Renal cortex interstitium (tissue), 11 donors: ENCODE measurements at regions not wholly inside any gene's neighbourhood (a gene's known extent, or its start where the extent isn't known, plus 50 kb on each side); places are given as distances from the start of the nearest gene placed in this dataset.
A peak's percentile ranks its signal among the peaks of the same experiment; 100 is the strongest.

Source experiments
- DNase-seq, 11 donors: peaks; one replicate each; pipeline ENCODE4 v3.0.0-alpha.2; 2013; ENCODE audit warnings: low read depth in 9 of 11, low spot score in 4 of 11; ENCODE audit errors: extremely low read depth in 1 of 11

GRCh38 chr13:84553227-84553626 lies 671.0 kb upstream of the SLITRK1 start:
- DNase-seq: peak in 4 of 11 donors; percentile 17 to 44 (median 28)

DNA sequence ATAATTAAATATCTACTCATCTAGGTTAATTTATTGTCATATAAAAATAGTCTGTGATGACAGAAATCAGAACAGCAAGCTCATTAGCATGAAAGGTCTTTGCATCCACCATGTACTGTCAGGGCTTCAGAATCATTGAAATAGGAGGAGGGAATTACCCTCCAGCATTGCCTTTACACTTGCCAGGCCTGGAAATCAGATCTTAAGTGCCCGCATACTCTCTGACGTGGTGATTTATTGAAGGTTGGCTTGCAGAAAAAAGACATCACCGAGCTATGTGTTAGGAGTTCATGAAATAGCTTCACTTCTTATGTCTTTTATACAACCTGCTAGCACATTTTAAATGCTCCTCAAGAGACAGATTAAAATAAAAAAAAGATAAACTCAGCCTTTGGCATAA lies 661.7 kb upstream of the SLITRK1 start:
- DNase-seq: peak in 8 of 11 donors; percentile 2 to 45 (median 16)

DNA sequence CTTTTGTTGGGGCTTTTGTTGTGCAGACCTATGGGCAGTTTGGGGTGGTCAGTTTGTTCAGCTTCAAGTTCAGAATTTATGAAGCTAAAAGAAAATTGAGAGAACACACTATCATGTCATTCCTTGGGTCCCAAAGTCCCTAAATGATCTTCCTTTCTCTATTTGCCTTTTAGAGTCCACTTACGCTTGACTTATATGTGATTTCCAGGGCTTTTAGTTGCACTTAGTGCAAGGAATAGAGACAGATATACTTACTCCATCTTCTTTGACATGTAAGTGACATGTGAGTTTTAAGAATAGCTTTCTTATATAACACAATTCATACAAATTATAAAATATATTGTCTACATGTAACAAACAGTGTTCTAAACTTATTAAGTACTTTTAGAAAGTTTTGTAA lies 660.1 kb upstream of the SLITRK1 start:
- no peak for DNase-seq

DNA sequence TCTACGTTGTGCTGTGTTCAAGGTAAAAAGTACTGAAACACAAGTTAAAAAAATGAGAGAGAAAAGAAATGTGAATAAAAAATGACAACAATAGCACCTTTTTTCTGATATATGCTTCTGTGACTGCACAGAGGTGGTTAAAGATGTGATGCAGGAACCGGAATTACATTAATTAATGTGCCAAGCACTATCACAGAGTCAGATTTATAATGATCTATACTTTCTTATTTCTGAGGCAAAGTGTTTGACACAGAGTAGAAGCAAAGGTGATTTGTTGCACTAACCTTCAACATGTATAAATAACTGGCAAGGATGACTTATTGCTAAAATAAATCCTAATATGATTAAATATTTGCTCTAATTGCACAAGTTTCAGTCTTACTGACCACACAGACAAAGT lies 654.6 kb upstream of the SLITRK1 start:
- no peak for DNase-seq

DNA sequence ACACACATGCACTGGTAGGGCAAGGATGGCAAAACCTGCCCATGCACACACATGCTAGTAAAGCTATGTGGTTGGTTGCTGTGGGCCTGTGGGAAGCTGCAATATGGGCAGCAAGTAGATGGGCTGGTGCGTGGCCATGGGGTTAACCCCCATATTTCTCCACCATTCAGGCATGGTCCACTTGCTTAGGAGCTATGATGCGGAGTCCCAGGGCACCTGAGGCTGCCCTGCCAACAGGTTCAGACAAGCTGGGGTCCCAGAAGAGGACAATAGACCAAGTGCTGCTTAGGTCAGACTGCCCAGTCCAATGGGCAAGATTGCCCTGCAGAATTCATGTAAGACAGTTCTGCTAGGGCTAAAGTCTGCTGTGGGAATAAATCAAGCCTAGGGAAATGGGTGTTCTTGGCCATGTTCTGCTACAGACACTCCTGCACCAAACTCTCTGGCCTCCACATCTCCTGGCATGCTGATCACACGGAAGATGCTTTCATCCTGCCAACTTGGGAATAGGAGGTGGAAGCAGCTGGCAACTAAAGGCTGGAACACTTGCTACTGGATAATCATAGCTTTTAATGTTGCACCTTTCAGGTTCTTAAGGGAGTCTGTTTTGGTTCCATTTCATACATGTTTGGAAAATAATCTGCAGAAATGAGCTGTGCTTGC lies 646.3 kb upstream of the SLITRK1 start:
- no peak for DNase-seq

DNA sequence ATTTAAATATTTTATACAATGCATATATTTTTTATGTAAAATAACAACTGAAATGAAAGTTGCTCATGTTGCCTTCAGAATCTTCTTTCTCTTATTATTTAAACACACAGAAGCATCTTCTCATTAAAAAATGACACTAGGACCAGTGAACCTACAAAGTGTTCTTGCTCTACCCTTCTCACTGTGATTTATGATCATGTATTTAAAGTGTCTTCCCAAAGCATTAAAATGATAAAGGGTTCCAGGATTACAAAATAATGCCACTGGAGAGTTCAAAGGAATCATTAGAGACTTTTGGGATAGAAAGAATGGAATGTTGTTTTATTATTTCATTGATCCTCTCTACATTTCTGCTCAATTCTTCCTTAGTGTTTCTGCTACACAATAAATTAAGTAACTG lies 643.6 kb upstream of the SLITRK1 start:
- DNase-seq: peak in 3 of 11 donors; percentile 4 to 7 (median 4)

DNA sequence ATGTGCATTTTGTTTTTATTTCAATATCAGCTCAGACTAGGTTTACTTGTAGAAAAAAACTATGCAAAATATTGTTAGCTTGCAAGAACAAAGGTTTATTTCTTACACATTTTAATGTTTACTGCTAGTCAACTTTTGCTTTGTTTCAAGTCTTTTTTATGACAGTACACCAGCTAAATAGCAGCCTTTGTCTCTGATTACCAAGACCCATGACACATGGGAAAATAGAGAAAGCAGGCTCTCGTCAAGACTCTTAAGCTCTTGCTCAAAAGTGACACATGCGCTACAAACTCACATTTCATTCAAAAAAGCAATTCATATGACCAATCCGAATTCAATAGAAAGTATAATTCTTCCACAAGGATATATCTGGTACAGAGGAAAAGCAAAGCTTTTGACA lies 642.3 kb upstream of the SLITRK1 start:
- DNase-seq: no peak

- peak in 1 of 11 donors; percentile 3 for DNase-seq
Observed at GRCh38 chr13:84500016-84500415, 617.7 kb upstream of the SLITRK1 start.

DNA sequence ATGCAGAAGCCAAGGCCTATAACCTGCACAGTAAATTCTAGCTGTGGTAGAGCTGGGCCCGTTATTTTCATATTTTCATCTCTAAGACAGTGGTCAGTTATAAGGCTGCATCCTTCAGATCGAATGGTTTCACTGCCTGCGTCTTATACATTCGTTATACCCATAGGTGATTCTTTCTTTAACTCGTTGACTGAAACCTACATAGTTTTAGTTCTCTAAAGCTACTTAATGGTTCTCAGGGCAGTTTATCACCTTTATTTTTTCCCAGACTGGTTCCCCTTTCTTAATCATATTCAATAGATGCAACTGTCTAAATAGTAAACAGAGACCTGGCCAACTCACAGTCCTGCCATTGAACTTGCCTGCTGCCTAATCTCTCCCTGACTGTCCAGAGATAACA lies 615.3 kb upstream of the SLITRK1 start:
- no peak for DNase-seq

DNA sequence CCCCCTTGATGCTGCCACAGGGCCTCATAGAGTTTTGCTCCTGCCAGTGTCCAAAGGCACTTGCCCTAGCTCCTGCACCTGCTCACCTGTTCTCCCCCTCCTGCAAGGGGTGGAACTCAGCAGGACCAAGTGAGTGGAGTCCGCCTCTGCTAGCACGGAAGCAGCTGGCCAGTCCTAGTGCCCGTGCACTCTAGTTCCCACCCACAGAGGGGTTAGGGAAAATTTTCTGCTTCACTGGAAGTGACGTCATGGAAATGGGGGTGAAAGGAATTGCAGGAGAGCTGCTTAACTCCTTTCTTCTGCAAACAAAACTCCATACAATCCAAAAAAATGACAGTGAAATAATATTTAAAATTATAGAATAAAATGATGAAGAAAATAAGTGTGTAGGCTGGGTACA lies 609.7 kb upstream of the SLITRK1 start:
- no peak for DNase-seq

DNA sequence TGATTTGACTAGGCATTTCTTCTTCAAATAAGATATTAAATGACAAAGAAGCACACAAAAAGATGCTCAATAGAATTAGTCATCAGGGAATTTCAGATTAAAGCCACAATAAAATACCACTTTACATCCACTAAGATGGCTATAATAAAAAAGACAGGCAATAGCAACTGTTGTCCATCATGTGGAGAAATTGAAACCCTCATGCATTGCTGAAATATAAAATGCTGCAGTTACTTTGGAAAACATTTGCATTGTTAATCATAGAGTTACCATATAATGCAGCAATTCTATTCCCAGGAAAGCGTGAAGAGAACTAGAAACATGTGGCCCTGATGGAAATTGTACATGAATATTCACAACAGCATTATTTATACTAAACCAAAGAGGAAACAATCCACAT lies 605.5 kb upstream of the SLITRK1 start:
- no peak for DNase-seq

DNA sequence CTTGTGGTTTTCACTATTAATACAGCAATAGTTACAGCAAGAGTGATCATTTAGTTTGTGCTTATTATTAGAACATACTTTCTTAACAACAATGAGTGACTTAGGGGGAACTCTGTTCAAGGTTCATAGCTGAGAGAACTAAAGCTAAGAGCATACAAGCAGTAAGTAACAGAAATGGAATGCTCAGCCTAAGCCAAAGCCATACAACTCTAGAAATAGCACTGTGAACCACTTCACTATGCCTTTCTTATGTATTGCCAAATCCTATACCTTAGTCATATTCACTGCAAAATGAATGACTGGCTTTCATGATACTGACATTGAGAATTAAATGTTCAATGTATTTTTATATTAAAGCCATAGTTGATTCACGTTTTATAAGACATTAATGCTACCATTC lies 599.7 kb upstream of the SLITRK1 start:
- DNase-seq: no peak

GRCh38 chr13:84479656-84480055 lies 597.4 kb upstream of the SLITRK1 start:
- no peak for DNase-seq

DNA sequence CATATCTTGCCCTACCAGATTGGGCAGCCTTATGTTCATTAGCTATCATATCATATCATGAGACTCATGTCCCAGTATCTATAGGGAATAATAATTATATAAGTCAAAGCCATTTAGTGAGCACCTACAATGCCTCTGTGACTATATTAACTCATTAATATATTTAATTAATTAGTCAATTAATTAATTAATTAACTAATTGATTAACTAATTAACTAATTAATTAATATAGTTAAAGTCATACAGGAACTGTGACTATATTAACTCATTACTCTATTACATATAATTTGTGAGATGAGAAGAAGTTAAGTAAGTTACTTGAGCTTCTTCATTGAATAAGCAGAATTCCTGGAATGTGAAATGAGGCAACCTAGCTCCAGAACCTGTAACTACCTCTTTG lies 588.3 kb upstream of the SLITRK1 start:
- DNase-seq: no peak

DNA sequence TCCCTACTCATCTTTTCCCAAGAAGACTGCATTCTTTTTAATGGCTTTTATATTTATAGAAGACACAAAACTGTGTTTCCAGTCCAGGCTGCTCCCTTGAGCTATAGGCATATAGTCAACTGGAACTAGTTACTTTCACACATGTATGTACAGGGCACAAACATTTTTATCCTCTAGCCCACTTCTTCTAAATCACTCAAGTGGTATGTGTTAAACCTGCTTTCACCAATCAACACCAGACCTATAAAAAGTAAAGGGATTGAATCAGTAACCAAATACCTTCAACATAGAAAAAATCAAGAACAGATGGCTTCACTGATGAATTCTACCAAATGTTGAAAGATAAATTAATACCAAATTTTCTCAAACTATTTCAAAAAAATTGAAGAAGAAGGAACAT lies 584.2 kb upstream of the SLITRK1 start:
- DNase-seq: no peak

- no peak for DNase-seq
Observed at GRCh38 chr13:84460989-84461388, 578.7 kb upstream of the SLITRK1 start.

DNA sequence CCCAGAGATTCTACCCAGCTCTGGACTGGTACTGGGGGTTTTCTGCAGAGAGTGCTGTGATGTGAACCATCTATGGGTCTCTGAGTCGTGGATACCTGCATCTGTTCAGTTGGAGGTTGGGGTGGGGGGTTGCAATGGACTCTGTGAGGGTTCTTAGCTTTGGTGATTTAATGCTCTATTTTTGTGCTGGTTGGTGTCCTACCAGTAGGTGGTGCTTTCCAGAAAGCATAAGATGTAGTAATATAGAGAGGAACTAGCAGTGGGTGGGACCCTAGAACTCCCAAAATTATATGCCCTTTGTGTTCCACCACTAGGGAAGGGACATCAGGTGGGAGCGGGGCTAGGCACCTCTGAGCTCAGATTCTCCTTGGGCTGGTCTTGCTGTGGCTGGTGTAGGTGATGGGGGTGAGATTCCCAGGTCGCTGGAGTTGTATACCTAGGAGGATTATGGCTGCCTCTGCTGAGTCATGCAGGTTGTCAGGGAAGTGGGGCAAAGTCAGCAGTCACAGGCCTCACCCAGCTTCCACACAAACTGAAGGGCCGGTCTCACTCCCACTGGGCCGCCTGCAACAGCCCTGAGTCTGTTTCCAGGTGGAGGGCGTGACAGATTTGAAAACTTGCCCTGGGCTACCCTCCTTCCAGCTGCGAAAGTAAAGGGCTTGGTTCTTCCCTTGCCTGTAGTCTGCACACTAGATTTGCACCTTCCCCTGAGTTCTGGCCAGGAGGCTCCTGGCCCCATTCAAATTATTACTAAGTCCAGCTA lies 573.0 kb upstream of the SLITRK1 start:
- no peak for DNase-seq

DNA sequence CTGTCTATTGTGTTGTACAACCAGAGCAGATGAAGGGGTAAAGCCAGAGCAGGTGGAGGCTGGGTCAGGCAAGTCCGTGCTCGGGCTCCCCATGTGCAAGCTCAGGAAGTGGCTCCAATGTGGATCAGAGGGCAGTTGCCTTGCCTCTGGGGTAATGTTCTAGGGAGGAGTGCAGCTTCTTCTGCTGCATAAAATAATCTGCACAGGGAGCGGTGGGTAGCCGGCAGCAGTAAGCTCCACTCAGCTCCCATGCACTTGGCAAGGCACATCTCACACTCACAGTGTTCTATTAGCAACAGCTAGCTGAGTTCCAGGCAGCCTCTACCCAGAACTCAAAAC lies 565.3 kb upstream of the SLITRK1 start:
- DNase-seq: no peak

DNA sequence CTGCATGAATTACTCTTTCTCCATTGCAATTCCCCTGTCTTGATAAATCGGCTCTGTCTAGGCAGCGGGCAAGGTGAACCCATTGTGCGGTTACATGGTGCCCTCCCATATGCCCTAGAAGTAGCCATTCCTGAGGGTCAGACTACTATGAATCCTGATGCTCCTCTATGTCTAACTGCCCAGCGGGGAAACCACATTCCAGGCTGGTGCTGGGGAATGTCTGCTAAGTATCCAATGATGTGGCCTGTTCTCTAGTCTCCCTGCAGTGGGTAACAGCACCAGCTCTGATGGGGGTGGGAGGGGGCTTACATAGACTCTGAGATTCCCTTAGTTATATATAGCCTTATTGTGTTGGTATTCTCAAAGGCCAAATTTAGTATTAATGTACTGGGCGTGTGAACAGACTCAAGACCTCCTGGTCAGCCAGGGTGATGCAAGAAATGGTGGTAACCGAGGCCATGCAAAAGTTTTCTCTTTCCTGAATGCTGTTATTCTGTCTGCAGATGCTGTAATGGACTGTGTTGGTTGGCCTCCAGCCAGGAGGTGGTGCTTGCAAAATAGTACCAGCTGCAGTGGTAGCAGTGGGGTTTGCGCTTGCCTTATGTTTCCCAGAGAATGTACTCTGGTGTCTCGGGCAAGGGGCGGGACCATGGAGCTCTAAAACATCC lies 564.8 kb upstream of the SLITRK1 start:
- DNase-seq: no peak

- DNase-seq: no peak
Observed at GRCh38 chr13:84445776-84446175, 563.5 kb upstream of the SLITRK1 start.
